B cell (primary cell): ENCODE measurements at regions not wholly inside any gene's neighbourhood (a gene's known extent, or its start where the extent isn't known, plus 50 kb on each side); places are given as distances from the start of the nearest gene placed in this dataset.

Experiments used
- CTCF ChIP-seq: fragments of 200-600 bp; IDR thresholded peaks from one replicate; pipeline ENCODE4 v1.8.0; 2022; ENCODE audit warnings: antibody characterized with exemption, mild to moderate bottlenecking
- EZH2 ChIP-seq: IDR thresholded peaks from 2 replicates; pipeline ENCODE4 v1.6.1; 2012; ENCODE audit warnings: borderline replicate concordance, low read depth, mild to moderate bottlenecking, moderate library complexity, low read length; ENCODE audit not compliant: insufficient read depth, poor library complexity, severe bottlenecking

GRCh38 chr16:74035816-74036215 lies 260.8 kb upstream of the PSMD7 start:
- TF ChIP-seq CTCF (no peak), EZH2 (no peak)
